ENCODE measurements at regions not wholly inside any gene's neighbourhood (a gene's known extent, or its start where the extent isn't known, plus 50 kb on each side); places are given as distances from the start of the nearest gene placed in this dataset.
"Not testable (repeated sequence)": the region's sequence is repeated elsewhere in the genome, so short reads cannot be mapped to it uniquely, and the experiment has no call there.

GRCh38 chr2:228777855-228778355, 493.2 kb downstream of the PID1 start:
- Mint-ChIP-seq H3K27me3 (ENCODE audit: unreplicated experiment) (peaks cover 2% of the 10 kb centered on the region), H3K36me3 (ENCODE audit: unreplicated experiment) (no peaks in the 10 kb centered on the region), H3K4me1 (ENCODE audit: low read depth, unreplicated experiment) (no peaks in the 10 kb centered on the region), H3K4me3 (ENCODE audit: unreplicated experiment) (no peak overlapping the region), H3K9me3 (ENCODE audit: unreplicated experiment) (peaks cover 1% of the 10 kb centered on the region), H3K27ac (ENCODE audit: unreplicated experiment) (no peak overlapping the region)
- no peak for DNase-seq
- TF ChIP-seq, protein P1, sequence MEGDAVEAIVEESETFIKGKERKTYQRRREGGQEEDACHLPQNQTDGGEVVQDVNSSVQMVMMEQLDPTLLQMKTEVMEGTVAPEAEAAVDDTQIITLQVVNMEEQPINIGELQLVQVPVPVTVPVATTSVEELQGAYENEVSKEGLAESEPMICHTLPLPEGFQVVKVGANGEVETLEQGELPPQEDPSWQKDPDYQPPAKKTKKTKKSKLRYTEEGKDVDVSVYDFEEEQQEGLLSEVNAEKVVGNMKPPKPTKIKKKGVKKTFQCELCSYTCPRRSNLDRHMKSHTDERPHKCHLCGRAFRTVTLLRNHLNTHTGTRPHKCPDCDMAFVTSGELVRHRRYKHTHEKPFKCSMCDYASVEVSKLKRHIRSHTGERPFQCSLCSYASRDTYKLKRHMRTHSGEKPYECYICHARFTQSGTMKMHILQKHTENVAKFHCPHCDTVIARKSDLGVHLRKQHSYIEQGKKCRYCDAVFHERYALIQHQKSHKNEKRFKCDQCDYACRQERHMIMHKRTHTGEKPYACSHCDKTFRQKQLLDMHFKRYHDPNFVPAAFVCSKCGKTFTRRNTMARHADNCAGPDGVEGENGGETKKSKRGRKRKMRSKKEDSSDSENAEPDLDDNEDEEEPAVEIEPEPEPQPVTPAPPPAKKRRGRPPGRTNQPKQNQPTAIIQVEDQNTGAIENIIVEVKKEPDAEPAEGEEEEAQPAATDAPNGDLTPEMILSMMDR (IDR thresholded peaks at IDR 0.05; ENCODE audit: partially characterized antibody, unreplicated experiment), result no peak

DNA sequence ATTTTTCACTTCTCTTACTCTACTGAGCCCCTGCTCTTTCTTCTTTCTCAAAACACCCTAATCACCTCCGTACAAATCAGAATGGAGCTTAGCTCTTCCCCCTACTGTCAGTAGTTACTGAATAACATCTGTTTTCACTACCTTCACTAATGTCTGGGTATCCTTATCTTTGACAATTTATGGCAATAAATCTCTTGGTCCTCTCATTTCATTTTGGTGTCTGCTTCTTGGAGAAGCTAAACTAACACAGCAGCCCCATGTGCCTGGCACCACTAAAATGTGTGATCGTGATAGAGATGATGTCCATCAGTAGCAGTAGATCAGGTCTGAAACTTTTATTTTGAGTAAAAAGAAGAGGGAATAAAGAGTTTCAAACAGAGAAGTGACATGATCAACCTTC, 496.5 kb downstream of the PID1 start:
- TF ChIP-seq, protein P1 (IDR thresholded peaks at IDR 0.05; ENCODE audit: partially characterized antibody, unreplicated experiment), result no peak
- H3K27me3 Mint-ChIP-seq (ENCODE audit: unreplicated experiment), result peaks cover under 1% of the 10 kb centered on the region
- DNase-seq, result no peak
- no peaks in the 10 kb centered on the region for H3K4me1 Mint-ChIP-seq (ENCODE audit: low read depth, unreplicated experiment)
- peaks cover 1% of the 10 kb centered on the region for H3K9me3 Mint-ChIP-seq (ENCODE audit: unreplicated experiment)
- no peak overlapping the region for H3K27ac Mint-ChIP-seq (ENCODE audit: unreplicated experiment)
- no peaks in the 10 kb centered on the region for H3K36me3 Mint-ChIP-seq (ENCODE audit: unreplicated experiment)
- H3K4me3 Mint-ChIP-seq (ENCODE audit: unreplicated experiment), result no peak overlapping the region

DNA sequence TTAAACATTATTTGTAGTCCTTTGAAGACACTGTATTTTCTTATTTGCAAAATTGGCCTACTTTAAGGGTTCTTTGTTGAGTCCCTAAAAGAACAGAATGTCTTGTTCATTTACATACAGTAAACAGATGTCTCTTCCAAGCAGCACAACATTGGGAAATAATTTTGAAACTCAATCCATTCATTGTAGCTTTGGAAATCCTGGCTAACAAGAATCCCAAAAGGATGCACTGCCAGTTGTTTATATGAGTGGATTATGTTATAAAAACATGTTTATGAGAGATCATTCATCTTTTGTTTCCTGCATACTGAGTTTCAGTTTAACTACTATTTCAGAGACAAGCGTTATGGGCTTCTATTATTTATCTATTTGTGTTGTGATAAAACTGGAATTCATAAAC, 499.3 kb downstream of the PID1 start:
- peaks cover 1% of the 10 kb centered on the region for H3K9me3 Mint-ChIP-seq (ENCODE audit: unreplicated experiment)
- H3K4me1 Mint-ChIP-seq (ENCODE audit: low read depth, unreplicated experiment), result no peaks in the 10 kb centered on the region
- H3K27me3 Mint-ChIP-seq (ENCODE audit: unreplicated experiment), result no peaks in the 10 kb centered on the region
- no peaks in the 10 kb centered on the region for H3K36me3 Mint-ChIP-seq (ENCODE audit: unreplicated experiment)
- H3K27ac Mint-ChIP-seq (ENCODE audit: unreplicated experiment), result no peak overlapping the region
- DNase-seq, result no peak
- no peak overlapping the region for H3K4me3 Mint-ChIP-seq (ENCODE audit: unreplicated experiment)
- TF ChIP-seq, protein P1 (IDR thresholded peaks at IDR 0.05; ENCODE audit: partially characterized antibody, unreplicated experiment), result no peak

- H3K4me3 Mint-ChIP-seq (ENCODE audit: unreplicated experiment), result no peak overlapping the region
- H3K4me1 Mint-ChIP-seq (ENCODE audit: low read depth, unreplicated experiment), result no peaks in the 10 kb centered on the region
Measured at GRCh38 chr2:228771315-228771714, 499.8 kb downstream of the PID1 start.

DNA sequence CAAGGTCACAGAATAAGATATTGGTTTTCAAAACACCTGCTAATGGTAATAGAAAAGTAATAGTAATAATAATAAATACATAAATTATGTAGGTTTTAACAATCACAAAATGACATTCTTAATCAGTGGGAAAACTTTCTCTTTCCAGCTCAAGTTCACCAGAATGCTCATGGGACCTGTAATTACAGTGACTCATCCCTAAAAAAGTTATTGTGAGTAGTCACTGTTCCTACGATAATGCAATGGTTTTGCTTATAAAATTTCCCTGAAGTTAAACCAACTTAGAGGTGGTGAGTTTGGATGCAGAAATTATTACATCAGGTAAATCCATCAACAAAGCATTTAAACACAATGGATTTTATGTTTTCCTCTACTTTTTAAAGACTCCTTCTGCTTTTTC, 502.3 kb downstream of the PID1 start:
- Mint-ChIP-seq H3K27ac (ENCODE audit: unreplicated experiment) (no peak overlapping the region), H3K4me3 (ENCODE audit: unreplicated experiment) (no peak overlapping the region), H3K4me1 (ENCODE audit: low read depth, unreplicated experiment) (no peaks in the 10 kb centered on the region), H3K27me3 (ENCODE audit: unreplicated experiment) (no peaks in the 10 kb centered on the region), H3K36me3 (ENCODE audit: unreplicated experiment) (no peaks in the 10 kb centered on the region), H3K9me3 (ENCODE audit: unreplicated experiment) (peaks cover 1% of the 10 kb centered on the region)
- DNase-seq, result no peak
- TF ChIP-seq, protein P1 (IDR thresholded peaks at IDR 0.05; ENCODE audit: partially characterized antibody, unreplicated experiment), result no peak

More at GRCh38 chr2:228771315-228771714, 499.8 kb downstream of the PID1 start:
- Mint-ChIP-seq H3K36me3 (ENCODE audit: unreplicated experiment) (no peaks in the 10 kb centered on the region), H3K9me3 (ENCODE audit: unreplicated experiment) (peaks cover 1% of the 10 kb centered on the region), H3K27ac (ENCODE audit: unreplicated experiment) (no peak overlapping the region), H3K27me3 (ENCODE audit: unreplicated experiment) (no peaks in the 10 kb centered on the region)
- TF ChIP-seq, protein P1 (IDR thresholded peaks at IDR 0.05; ENCODE audit: partially characterized antibody, unreplicated experiment), result no peak
- no peak for DNase-seq

- not testable (repeated sequence) for H3K9me3 Mint-ChIP-seq (ENCODE audit: unreplicated experiment); H3K36me3 Mint-ChIP-seq (ENCODE audit: unreplicated experiment); DNase-seq; H3K4me3 Mint-ChIP-seq (ENCODE audit: unreplicated experiment); H3K27ac Mint-ChIP-seq (ENCODE audit: unreplicated experiment); H3K4me1 Mint-ChIP-seq (ENCODE audit: low read depth, unreplicated experiment); H3K27me3 Mint-ChIP-seq (ENCODE audit: unreplicated experiment)
Measured at GRCh38 chr2:228768141-228768540, 502.9 kb downstream of the PID1 start.
